ENCODE measurements at regions not wholly inside any gene's neighbourhood (a gene's known extent, or its start where the extent isn't known, plus 50 kb on each side); places are given as distances from the start of the nearest gene placed in this dataset.

GRCh38 chr6:170034294-170034693 is 256.6 kb downstream of the DLL1 start:
- TF ChIP-seq CTCF (IDR thresholded peaks at IDR 0.05; ENCODE audit: insufficient read depth, low read depth, low read length) (no peak), EZH2 (IDR thresholded peaks at IDR 0.05; ENCODE audit: insufficient read depth, low read length) (no peak)

All from astrocyte (in vitro differentiated cells and primary cell).